Psoas muscle (tissue), 7 donors: ENCODE measurements at regions not wholly inside any gene's neighbourhood (a gene's known extent, or its start where the extent isn't known, plus 50 kb on each side); places are given as distances from the start of the nearest gene placed in this dataset.

Source experiments
- ATAC-seq, 4 donors: fragments of 200-7000 bp; cut with Tn5 transposase; one replicate each; pipeline ENCODE4 v1.9.1; 2020; ENCODE audit warnings: moderate library complexity in 3 of 4, mild to moderate bottlenecking in 2 of 4
- DNase-seq, 2 donors: peaks; one replicate each; pipeline ENCODE4 v3.0.0-alpha.2; 2020
- H3K27ac ChIP-seq: fragments of 200-600 bp; one replicate; pipeline ENCODE4 v1.8.0; 2022
- H3K27me3 ChIP-seq, 3 donors: fragments of 200-600 bp in 1 of 3; one replicate each; pipeline versions ENCODE4 v1.6.1 to v1.8.0; 2013 to 2022; ENCODE audit warnings: low read length in 2 of 3, mild to moderate bottlenecking in 2 of 3, moderate library complexity in 1 of 3; ENCODE audit not compliant: insufficient read depth in 3 of 3
- H3K36me3 ChIP-seq, 2 donors: fragments of 200-600 bp in 1 of 2; one replicate each; pipeline versions ENCODE4 v1.6.1 to v1.8.0; 2013 to 2022; ENCODE audit warnings: low read depth in 1 of 2, mild to moderate bottlenecking in 1 of 2, moderate library complexity in 1 of 2; ENCODE audit not compliant: insufficient read depth in 1 of 2
- H3K4me1 ChIP-seq: fragments of 200-600 bp; one replicate; pipeline ENCODE4 v1.8.0; 2022
- H3K4me3 ChIP-seq: fragments of 200-600 bp; one replicate; pipeline ENCODE4 v1.8.0; 2022; ENCODE audit warnings: mild to moderate bottlenecking
- H3K9me3 ChIP-seq: fragments of 200-600 bp; one replicate; pipeline ENCODE4 v1.8.0; 2022
- CTCF ChIP-seq: fragments of 200-600 bp; IDR thresholded peaks from one replicate; pipeline ENCODE4 v1.8.0; 2022; ENCODE audit warnings: antibody characterized with exemption
- WGBS, 3 donors: extraction: QIAGEN DNeasy Blood & Tissue Kit; methylation state at CpG; one replicate each; pipeline versions ENCODE4 v1.1.6 to v1.1.7; 2013; 5-methylcytosine and 5-hydroxymethylcytosine counted together
- intact Hi-C, 2 donors: fragments of 100-400 bp; cut with DNase I; formaldehyde crosslinking; loops; one replicate each; pipeline versions ENCODE4 v1.11.0 to v1.14.2; 2022
- donor health status: healthy with polysubstance abuse.
- donor health status: DM: no; HTN: no; CAD: no; lungs with moderate emphysema.
- donor health status: Bipolar disorder and iron deficiency.
- donor health status: healthy.
- donor health status: DM: yes; HTN: yes; CAD: no.
- donor health status: DM: no; HTN: no; CAD: no.
- donor health status: DM: yes; HTN: yes; CAD: no.

DNA sequence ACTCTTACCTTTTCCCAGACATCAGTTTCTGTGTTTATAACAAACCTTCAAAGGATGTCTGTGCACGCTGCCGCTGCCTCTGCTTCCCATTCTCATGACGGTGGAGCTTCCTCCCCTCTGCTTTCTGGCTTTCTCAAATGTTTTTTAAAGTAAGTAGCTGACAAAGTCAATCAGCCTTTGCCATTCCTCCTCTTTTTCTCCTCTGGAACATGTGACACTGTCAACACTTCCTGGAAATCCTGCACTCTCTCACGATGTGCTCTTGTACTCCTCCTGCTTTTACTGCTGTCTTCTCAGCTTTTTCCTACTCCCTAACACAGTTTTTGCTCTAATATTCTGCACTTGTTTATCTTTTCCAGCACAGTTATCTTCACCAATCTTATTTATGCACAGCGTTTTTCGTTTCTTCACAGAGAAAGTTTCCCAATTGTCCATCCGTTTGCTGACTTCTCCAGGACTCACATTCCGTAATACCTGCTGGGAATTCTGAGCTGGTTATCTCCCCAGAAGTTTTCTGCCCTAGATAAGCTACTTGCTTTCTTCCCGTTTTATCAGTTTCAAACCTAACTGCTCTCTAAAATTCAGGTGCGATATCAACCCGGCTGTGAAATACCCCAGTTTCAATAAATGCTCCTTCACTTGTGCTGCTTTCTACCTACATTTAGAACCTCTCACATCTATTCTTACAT is 465.6 kb upstream of the AGA start:
- no peaks in the 10 kb centered on the region for H3K36me3 ChIP-seq
- H3K27me3 ChIP-seq, result no peaks in the 10 kb centered on the region
- ATAC-seq, result no peak
- H3K4me1 ChIP-seq, result no peaks in the 10 kb centered on the region
- intact Hi-C loops, result no loop called here
- no peak overlapping the region for H3K4me3 ChIP-seq
- no peak overlapping the region for H3K27ac ChIP-seq
- no peaks in the 10 kb centered on the region for H3K9me3 ChIP-seq
- no peak for DNase-seq
- TF ChIP-seq CTCF, result no peak
- 56 to 60% (median 57%) methylated on average over 11 of the region's 11 CpGs for WGBS, 3 donors

- no peak for TF ChIP-seq CTCF
- H3K4me1 ChIP-seq, result no peaks in the 10 kb centered on the region
- H3K4me3 ChIP-seq, result no peak overlapping the region
- 66 to 95% (median 77%) methylated on average over 1 of the region's 1 CpG for WGBS, 3 donors
- peaks cover 5% of the 10 kb centered on the region for H3K9me3 ChIP-seq
- DNase-seq, result no peak
- H3K27me3 ChIP-seq, result no peaks in the 10 kb centered on the region
- no peaks in the 10 kb centered on the region for H3K36me3 ChIP-seq
- no peak for ATAC-seq
- intact Hi-C loops, result no loop called here
- no peak overlapping the region for H3K27ac ChIP-seq
These were observed 479.5 kb upstream of the AGA start for GRCh38 chr4:177921715-177922114.

DNA sequence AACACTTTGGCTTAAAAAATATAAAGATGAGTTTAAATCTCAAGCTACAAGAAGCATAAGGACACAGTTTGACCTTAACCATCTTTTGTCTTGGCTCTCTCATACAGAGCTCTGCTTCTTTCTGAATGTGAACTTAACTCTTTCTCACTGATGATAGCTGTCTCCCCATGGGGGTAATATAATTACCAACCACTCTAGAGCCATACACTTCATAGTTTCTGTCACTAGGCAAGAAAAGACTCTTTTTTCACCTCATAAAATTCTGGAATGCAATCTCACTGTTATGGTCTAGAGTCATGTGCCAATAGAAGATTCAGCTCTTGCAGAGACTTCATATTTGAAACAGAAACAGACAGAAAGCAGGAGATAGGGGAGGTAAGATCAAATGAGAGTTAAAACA is 481.7 kb upstream of the AGA start:
- H3K4me3 ChIP-seq, result no peak overlapping the region
- no peak for ATAC-seq
- DNase-seq, result no peak
- H3K36me3 ChIP-seq, result no peaks in the 10 kb centered on the region
- H3K9me3 ChIP-seq, result peaks cover 5% of the 10 kb centered on the region
- intact Hi-C loops, result no loop called here
- TF ChIP-seq CTCF, result no peak
- no peaks in the 10 kb centered on the region for H3K4me1 ChIP-seq
- H3K27ac ChIP-seq, result no peak overlapping the region
- H3K27me3 ChIP-seq, result no peaks in the 10 kb centered on the region

DNA sequence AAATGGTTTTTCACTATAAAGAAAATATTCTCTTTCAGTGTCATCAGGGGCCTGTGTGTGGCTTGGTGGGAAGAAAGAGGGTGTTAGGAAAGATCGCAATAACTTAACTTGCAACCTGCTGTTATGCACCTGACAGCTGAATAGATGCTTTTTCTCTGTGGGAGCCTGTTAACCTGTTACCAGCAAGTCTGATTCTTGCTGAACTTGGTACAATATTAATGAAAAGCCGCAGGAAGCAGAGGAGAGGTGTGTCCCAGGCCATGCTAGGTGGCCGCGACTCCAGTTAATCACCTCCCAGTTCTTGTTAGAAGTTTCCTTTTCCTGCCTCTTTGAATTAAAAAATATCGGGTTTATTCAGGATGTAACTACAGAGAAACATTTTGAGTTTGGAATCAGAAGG is 494.8 kb upstream of the AGA start:
- TF ChIP-seq CTCF, result no peak
- Histone ChIP-seq H3K4me3 (no peak overlapping the region), H3K27ac (no peak overlapping the region), H3K4me1 (no peaks in the 10 kb centered on the region), H3K36me3 (no peaks in the 10 kb centered on the region), H3K9me3 (no peaks in the 10 kb centered on the region), H3K27me3 (no peaks in the 10 kb centered on the region)
- no peak for DNase-seq
- WGBS, 3 donors, result 68 to 84% (median 74%) methylated on average over 5 of the region's 5 CpGs
- ATAC-seq, result no peak
- intact Hi-C loops, result no loop called here

DNA sequence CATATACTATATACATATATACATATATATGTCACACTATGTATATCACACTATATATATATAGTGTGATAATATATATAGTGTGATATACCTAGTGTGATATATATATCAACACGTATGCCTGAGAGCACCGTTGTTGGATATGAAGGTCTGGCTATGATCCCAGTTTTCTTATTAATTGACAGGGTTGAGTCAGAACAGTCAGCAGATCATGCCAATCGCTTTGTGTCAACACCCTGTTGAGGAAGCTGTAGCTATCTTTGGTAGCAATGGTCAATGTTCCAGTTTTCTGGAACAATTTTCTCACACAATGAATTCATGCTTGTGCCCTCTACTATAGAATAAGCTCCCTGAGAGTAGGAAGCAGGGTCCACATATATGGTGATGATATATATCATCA is 496.0 kb upstream of the AGA start:
- Histone ChIP-seq H3K4me3 (no peak overlapping the region), H3K4me1 (no peaks in the 10 kb centered on the region), H3K27ac (no peak overlapping the region), H3K27me3 (no peaks in the 10 kb centered on the region), H3K36me3 (no peaks in the 10 kb centered on the region), H3K9me3 (no peaks in the 10 kb centered on the region)
- WGBS, 3 donors, result 77 to 84% (median 83%) methylated on average over 3 of the region's 3 CpGs
- TF ChIP-seq CTCF, result no peak
- intact Hi-C loops, result no loop called here
- ATAC-seq (no peak), DNase-seq (no peak)
